Testis (tissue), 2 donors: ENCODE measurements at regions not wholly inside any gene's neighbourhood (a gene's known extent, or its start where the extent isn't known, plus 50 kb on each side); places are given as distances from the start of the nearest gene placed in this dataset.

Source experiments
- POLR2A ChIP-seq: fragments of 450-650 bp; IDR thresholded peaks from one replicate; pipeline ENCODE4 v1.6.1; 2017; ENCODE audit warnings: antibody characterized with exemption, mild to moderate bottlenecking, moderate library complexity
- TF ChIP-seq, protein P1 (sequence below), 3 experiments: fragments of 450-650 bp in 2 of 3; fragments of 200-600 bp in 1 of 3; sonication (generic) in 1 of 3; IDR thresholded peaks; one replicate each; pipeline ENCODE4 v1.5.1; 2016 to 2019; ENCODE audit warnings: antibody characterized with exemption in 3 of 3, mild to moderate bottlenecking in 2 of 3, moderate library complexity in 1 of 3

DNA sequence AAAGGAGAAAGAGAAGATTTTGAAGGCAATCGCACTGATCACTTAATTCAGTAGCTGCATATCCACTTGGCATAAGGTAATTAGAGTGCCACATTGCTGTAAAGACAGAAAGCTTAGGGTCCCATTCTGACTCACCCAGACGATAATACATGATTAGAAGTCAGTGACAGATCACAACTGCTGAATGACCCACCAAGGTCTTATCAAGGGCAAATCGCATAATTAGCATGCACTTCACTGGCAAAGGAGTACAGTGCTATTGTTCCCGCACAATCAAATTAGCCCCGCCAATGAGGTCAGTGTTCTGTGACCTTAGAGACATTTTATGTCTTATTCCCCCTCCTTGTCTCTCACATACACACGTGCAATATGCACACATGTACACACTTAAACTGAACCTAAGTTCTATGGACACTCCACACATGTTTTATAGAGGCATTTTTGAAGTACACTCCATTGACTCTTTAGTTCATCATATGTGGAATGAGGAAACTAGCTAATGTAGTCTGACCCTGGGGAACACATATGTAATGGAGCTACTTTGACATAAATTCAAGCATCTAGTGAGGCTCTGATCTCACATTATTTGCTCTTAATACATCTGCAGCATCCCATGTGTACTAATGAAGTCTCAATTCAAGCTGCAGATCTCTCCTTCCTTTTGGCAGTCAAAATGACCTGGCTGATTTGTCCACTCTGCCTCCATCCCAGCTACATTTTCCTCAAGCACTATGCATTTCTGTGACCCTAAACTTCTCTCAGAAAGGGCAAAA lies 673.8 kb upstream of the FANCL start:
- TF ChIP-seq, protein P1, sequence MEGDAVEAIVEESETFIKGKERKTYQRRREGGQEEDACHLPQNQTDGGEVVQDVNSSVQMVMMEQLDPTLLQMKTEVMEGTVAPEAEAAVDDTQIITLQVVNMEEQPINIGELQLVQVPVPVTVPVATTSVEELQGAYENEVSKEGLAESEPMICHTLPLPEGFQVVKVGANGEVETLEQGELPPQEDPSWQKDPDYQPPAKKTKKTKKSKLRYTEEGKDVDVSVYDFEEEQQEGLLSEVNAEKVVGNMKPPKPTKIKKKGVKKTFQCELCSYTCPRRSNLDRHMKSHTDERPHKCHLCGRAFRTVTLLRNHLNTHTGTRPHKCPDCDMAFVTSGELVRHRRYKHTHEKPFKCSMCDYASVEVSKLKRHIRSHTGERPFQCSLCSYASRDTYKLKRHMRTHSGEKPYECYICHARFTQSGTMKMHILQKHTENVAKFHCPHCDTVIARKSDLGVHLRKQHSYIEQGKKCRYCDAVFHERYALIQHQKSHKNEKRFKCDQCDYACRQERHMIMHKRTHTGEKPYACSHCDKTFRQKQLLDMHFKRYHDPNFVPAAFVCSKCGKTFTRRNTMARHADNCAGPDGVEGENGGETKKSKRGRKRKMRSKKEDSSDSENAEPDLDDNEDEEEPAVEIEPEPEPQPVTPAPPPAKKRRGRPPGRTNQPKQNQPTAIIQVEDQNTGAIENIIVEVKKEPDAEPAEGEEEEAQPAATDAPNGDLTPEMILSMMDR (IDR thresholded peaks at IDR 0.05), result no peak
- no peak for TF ChIP-seq POLR2A
